ENCODE measurements at regions not wholly inside any gene's neighbourhood (a gene's known extent, or its start where the extent isn't known, plus 50 kb on each side); places are given as distances from the start of the nearest gene placed in this dataset.
A peak's percentile ranks its signal among the peaks of the same experiment; 100 is the strongest.

GRCh38 chr2:20525041-20526035, 78.5 kb downstream of the RHOB start (continued):
- TF ChIP-seq, protein P1, sequence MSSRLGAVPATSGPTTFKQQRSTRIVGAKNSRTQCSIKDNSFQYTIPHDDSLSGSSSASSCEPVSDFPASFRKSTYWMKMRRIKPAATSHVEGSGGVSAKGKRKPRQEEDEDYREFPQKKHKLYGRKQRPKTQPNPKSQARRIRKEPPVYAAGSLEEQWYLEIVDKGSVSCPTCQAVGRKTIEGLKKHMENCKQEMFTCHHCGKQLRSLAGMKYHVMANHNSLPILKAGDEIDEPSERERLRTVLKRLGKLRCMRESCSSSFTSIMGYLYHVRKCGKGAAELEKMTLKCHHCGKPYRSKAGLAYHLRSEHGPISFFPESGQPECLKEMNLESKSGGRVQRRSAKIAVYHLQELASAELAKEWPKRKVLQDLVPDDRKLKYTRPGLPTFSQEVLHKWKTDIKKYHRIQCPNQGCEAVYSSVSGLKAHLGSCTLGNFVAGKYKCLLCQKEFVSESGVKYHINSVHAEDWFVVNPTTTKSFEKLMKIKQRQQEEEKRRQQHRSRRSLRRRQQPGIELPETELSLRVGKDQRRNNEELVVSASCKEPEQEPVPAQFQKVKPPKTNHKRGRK (tag; IDR thresholded peaks at IDR 0.05) = no peak
- TF ChIP-seq RNF219 (CRISPR knock-in tag; IDR thresholded peaks at IDR 0.05) = no peak
- TF ChIP-seq KDM5B (IDR thresholded peaks at IDR 0.05; ENCODE audit: insufficient replicate concordance, low read depth, low read length) = peak; percentile 30
- no peak for TF ChIP-seq NCOA6 (IDR thresholded peaks at IDR 0.05)
- TF ChIP-seq SIN3A (IDR thresholded peaks at IDR 0.05; ENCODE audit: borderline replicate concordance in 2 of 2, control insufficient read depth in 1 of 2, low read depth in 2 of 2, low read length in 2 of 2) = no peak
- TF ChIP-seq, protein P2, sequence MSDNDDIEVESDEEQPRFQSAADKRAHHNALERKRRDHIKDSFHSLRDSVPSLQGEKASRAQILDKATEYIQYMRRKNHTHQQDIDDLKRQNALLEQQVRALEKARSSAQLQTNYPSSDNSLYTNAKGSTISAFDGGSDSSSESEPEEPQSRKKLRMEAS (CRISPR knock-in tag; IDR thresholded peaks at IDR 0.05) = peak; percentile 67
- no peak for TF ChIP-seq PCBP1 (IDR thresholded peaks at IDR 0.05; ENCODE audit: low read depth, low read length, poor library complexity, severe bottlenecking)
- TF ChIP-seq ZNF316 (IDR thresholded peaks at IDR 0.05) = no peak
- TF ChIP-seq ZBTB12 (CRISPR knock-in tag; IDR thresholded peaks at IDR 0.05) = no peak
- no peak for TF ChIP-seq CAMTA2 (CRISPR knock-in tag; conservative IDR thresholded peaks at IDR 0.05)
- TF ChIP-seq, protein P3, sequence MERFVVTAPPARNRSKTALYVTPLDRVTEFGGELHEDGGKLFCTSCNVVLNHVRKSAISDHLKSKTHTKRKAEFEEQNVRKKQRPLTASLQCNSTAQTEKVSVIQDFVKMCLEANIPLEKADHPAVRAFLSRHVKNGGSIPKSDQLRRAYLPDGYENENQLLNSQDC (CRISPR knock-in tag; IDR thresholded peaks at IDR 0.05) = no peak
- TF ChIP-seq FOXK2 (conservative IDR thresholded peaks at IDR 0.05 in 1 of 2, IDR thresholded peaks at IDR 0.05 in 1 of 2; ENCODE audit: low read depth in 2 of 2) = no peak
- no peak for TF ChIP-seq HMG20B (CRISPR knock-in tag; IDR thresholded peaks at IDR 0.05)
- TF ChIP-seq, protein P4, sequence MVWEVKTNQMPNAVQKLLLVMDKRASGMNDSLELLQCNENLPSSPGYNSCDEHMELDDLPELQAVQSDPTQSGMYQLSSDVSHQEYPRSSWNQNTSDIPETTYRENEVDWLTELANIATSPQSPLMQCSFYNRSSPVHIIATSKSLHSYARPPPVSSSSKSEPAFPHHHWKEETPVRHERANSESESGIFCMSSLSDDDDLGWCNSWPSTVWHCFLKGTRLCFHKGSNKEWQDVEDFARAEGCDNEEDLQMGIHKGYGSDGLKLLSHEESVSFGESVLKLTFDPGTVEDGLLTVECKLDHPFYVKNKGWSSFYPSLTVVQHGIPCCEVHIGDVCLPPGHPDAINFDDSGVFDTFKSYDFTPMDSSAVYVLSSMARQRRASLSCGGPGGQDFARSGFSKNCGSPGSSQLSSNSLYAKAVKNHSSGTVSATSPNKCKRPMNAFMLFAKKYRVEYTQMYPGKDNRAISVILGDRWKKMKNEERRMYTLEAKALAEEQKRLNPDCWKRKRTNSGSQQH (CRISPR knock-in tag; IDR thresholded peaks at IDR 0.05) = no peak
- TF ChIP-seq RBM25 (IDR thresholded peaks at IDR 0.05; ENCODE audit: low read depth, low read length, severe bottlenecking) = no peak
- no peak for TF ChIP-seq ASH1L (IDR thresholded peaks at IDR 0.05; ENCODE audit: borderline replicate concordance, low read depth, partially characterized antibody)
- TF ChIP-seq FOS (IDR thresholded peaks at IDR 0.05; ENCODE audit: extremely low read depth, insufficient read length) = no peak
